ENCODE measurements at regions not wholly inside any gene's neighbourhood (a gene's known extent, or its start where the extent isn't known, plus 50 kb on each side); places are given as distances from the start of the nearest gene placed in this dataset.

GRCh38 chr18:22840606-22841144 is 92.5 kb upstream of the RBBP8 start:
- Histone ChIP-seq H3K36me3 (ENCODE audit: insufficient read depth, low read length) (no peaks in the 10 kb centered on the region), H3K4me3 (ENCODE audit: low read length in 2 of 2) (no peak overlapping the region), H3K27ac (ENCODE audit: low read depth, low read length) (no peak overlapping the region), H3K4me1 (ENCODE audit: insufficient read depth, low read length) (peaks cover 12% of the 10 kb centered on the region), H3K27me3 (ENCODE audit: insufficient read depth, low read length) (peaks cover 4% of the 10 kb centered on the region), H3K9me3 (ENCODE audit: control insufficient read depth in 1 of 2, low read length in 2 of 2) (no peaks in the 10 kb centered on the region)
- Mint-ChIP-seq H3K27me3 (peaks cover under 1% of the 10 kb centered on the region in 2 donors), H3K4me1 (no peaks in the 10 kb centered on the region), H3K27ac (no peak overlapping the region), H3K36me3 (no peaks in the 10 kb centered on the region), H3K9me3 (peaks cover 0 to 1% (median 0%) of the 10 kb centered on the region in 8 donors), H3K4me3 (no peak overlapping the region)
- ChIA-PET CTCF (ENCODE audit: partially characterized antibody) (no interaction called here), POLR2A (ENCODE audit: partially characterized antibody) (no interaction called here)
- no peak for DNase-seq
- intact Hi-C loops (cut with micrococcal nuclease): no loop called here

- Histone ChIP-seq H3K4me3 (ENCODE audit: low read length in 2 of 2) (no peak overlapping the region), H3K27me3 (ENCODE audit: insufficient read depth, low read length) (no peaks in the 10 kb centered on the region), H3K9me3 (ENCODE audit: control insufficient read depth in 1 of 2, low read length in 2 of 2) (no peaks in the 10 kb centered on the region), H3K36me3 (ENCODE audit: insufficient read depth, low read length) (no peaks in the 10 kb centered on the region), H3K27ac (ENCODE audit: low read depth, low read length) (no peak overlapping the region), H3K4me1 (ENCODE audit: insufficient read depth, low read length) (peaks cover 12% of the 10 kb centered on the region)
- Mint-ChIP-seq H3K27ac (peak overlapping the region in 1 of 7 donors; percentile 9), H3K4me3 (no peak overlapping the region), H3K4me1 (no peaks in the 10 kb centered on the region), H3K36me3 (no peaks in the 10 kb centered on the region), H3K27me3 (no peaks in the 10 kb centered on the region), H3K9me3 (peaks cover 0 to 1% (median 0%) of the 10 kb centered on the region in 8 donors)
- no peak for DNase-seq
- ChIA-PET CTCF (ENCODE audit: partially characterized antibody) (no interaction called here), POLR2A (ENCODE audit: partially characterized antibody) (no interaction called here)
- intact Hi-C loops (cut with micrococcal nuclease): no loop called here
Measured at GRCh38 chr18:22841840-22842239, 91.3 kb upstream of the RBBP8 start.

GRCh38 chr18:22844190-22844589 is 88.9 kb upstream of the RBBP8 start:
- H3K27me3 Mint-ChIP-seq: peaks cover 0 to 4% of the 10 kb centered on the region in 2 donors
- intact Hi-C loops (cut with micrococcal nuclease): no loop called here
- no peak overlapping the region for H3K27ac ChIP-seq (ENCODE audit: low read depth, low read length)
- peaks cover 0 to 1% (median 0%) of the 10 kb centered on the region in 8 donors for H3K9me3 Mint-ChIP-seq
- ChIA-PET POLR2A (ENCODE audit: partially characterized antibody) (no interaction called here), CTCF (ENCODE audit: partially characterized antibody) (no interaction called here)
- H3K27me3 ChIP-seq (ENCODE audit: insufficient read depth, low read length): no peaks in the 10 kb centered on the region
- H3K9me3 ChIP-seq (ENCODE audit: control insufficient read depth in 1 of 2, low read length in 2 of 2): no peaks in the 10 kb centered on the region
- H3K4me1 Mint-ChIP-seq: no peaks in the 10 kb centered on the region
- DNase-seq: no peak
- H3K27ac Mint-ChIP-seq: no peak overlapping the region
- H3K36me3 ChIP-seq (ENCODE audit: insufficient read depth, low read length): no peaks in the 10 kb centered on the region
- no peak overlapping the region for H3K4me3 Mint-ChIP-seq
- no peak overlapping the region for H3K4me3 ChIP-seq (ENCODE audit: low read length in 2 of 2)
- H3K36me3 Mint-ChIP-seq: no peaks in the 10 kb centered on the region
- H3K4me1 ChIP-seq (ENCODE audit: insufficient read depth, low read length): peaks cover 1% of the 10 kb centered on the region

GRCh38 chr18:22844628-22845027 is 88.5 kb upstream of the RBBP8 start:
- Histone ChIP-seq H3K36me3 (ENCODE audit: insufficient read depth, low read length) (no peaks in the 10 kb centered on the region), H3K9me3 (ENCODE audit: control insufficient read depth in 1 of 2, low read length in 2 of 2) (no peaks in the 10 kb centered on the region), H3K27me3 (ENCODE audit: insufficient read depth, low read length) (no peaks in the 10 kb centered on the region), H3K4me1 (ENCODE audit: insufficient read depth, low read length) (no peaks in the 10 kb centered on the region), H3K27ac (ENCODE audit: low read depth, low read length) (no peak overlapping the region), H3K4me3 (ENCODE audit: low read length in 2 of 2) (no peak overlapping the region)
- no peaks in the 10 kb centered on the region for H3K4me1 Mint-ChIP-seq
- H3K4me3 Mint-ChIP-seq: no peak overlapping the region
- ChIA-PET POLR2A (ENCODE audit: partially characterized antibody) (no interaction called here), CTCF (ENCODE audit: partially characterized antibody) (no interaction called here)
- H3K36me3 Mint-ChIP-seq: no peaks in the 10 kb centered on the region
- H3K9me3 Mint-ChIP-seq: peaks cover 0 to 1% (median 0%) of the 10 kb centered on the region in 8 donors
- DNase-seq: no peak
- intact Hi-C loops (cut with micrococcal nuclease): no loop called here
- H3K27ac Mint-ChIP-seq: no peak overlapping the region
- H3K27me3 Mint-ChIP-seq: peaks cover 0 to 4% of the 10 kb centered on the region in 2 donors

GRCh38 chr18:22846088-22846683 is 86.9 kb upstream of the RBBP8 start:
- Mint-ChIP-seq H3K4me3 (no peak overlapping the region), H3K9me3 (peaks cover 0 to 1% (median 0%) of the 10 kb centered on the region in 8 donors), H3K27me3 (peaks cover 3 to 8% of the 10 kb centered on the region in 2 donors), H3K27ac (peak overlapping the region in 1 of 7 donors; percentile 19), H3K36me3 (no peaks in the 10 kb centered on the region), H3K4me1 (no peaks in the 10 kb centered on the region)
- ChIA-PET CTCF (ENCODE audit: partially characterized antibody) (interaction anchor here (1.3 kb wide), 1 partner anchor 565 kb away, joined by 3 read pairs; no protein-coding TSS in a partner anchor), POLR2A (ENCODE audit: partially characterized antibody) (no interaction called here)
- DNase-seq: no peak
- H3K4me1 ChIP-seq (ENCODE audit: insufficient read depth, low read length): no peaks in the 10 kb centered on the region
- H3K36me3 ChIP-seq (ENCODE audit: insufficient read depth, low read length): no peaks in the 10 kb centered on the region
- intact Hi-C loops (cut with micrococcal nuclease): no loop called here
- H3K27me3 ChIP-seq (ENCODE audit: insufficient read depth, low read length): no peaks in the 10 kb centered on the region
- no peak overlapping the region for H3K27ac ChIP-seq (ENCODE audit: low read depth, low read length)
- H3K9me3 ChIP-seq (ENCODE audit: control insufficient read depth in 1 of 2, low read length in 2 of 2): no peaks in the 10 kb centered on the region
- no peak overlapping the region for H3K4me3 ChIP-seq (ENCODE audit: low read length in 2 of 2)

- no peaks in the 10 kb centered on the region for H3K27me3 ChIP-seq (ENCODE audit: insufficient read depth, low read length)
- CTCF ChIA-PET (ENCODE audit: partially characterized antibody): interaction anchor here (1.3 kb wide), 1 partner anchor 565 kb away, joined by 3 read pairs; no protein-coding TSS in a partner anchor
- H3K27me3 Mint-ChIP-seq: peaks cover 6 to 8% of the 10 kb centered on the region in 2 donors
- no peaks in the 10 kb centered on the region for H3K4me1 Mint-ChIP-seq
- no peak overlapping the region for H3K4me3 ChIP-seq (ENCODE audit: low read length in 2 of 2)
- H3K4me1 ChIP-seq (ENCODE audit: insufficient read depth, low read length): no peaks in the 10 kb centered on the region
- no peaks in the 10 kb centered on the region for H3K9me3 ChIP-seq (ENCODE audit: control insufficient read depth in 1 of 2, low read length in 2 of 2)
- no peak overlapping the region for H3K27ac ChIP-seq (ENCODE audit: low read depth, low read length)
- DNase-seq: no peak
- H3K27ac Mint-ChIP-seq: no peak overlapping the region
- no peak overlapping the region for H3K4me3 Mint-ChIP-seq
- POLR2A ChIA-PET (ENCODE audit: partially characterized antibody): no interaction called here
- H3K36me3 Mint-ChIP-seq: no peaks in the 10 kb centered on the region
- H3K36me3 ChIP-seq (ENCODE audit: insufficient read depth, low read length): no peaks in the 10 kb centered on the region
- intact Hi-C loops (cut with micrococcal nuclease): no loop called here
- peaks cover 0 to under 1% (median 0%) of the 10 kb centered on the region in 8 donors for H3K9me3 Mint-ChIP-seq
Measured at GRCh38 chr18:22846697-22847096, 86.4 kb upstream of the RBBP8 start.

GRCh38 chr18:22847392-22847791 is 85.7 kb upstream of the RBBP8 start:
- H3K9me3 ChIP-seq (ENCODE audit: control insufficient read depth in 1 of 2, low read length in 2 of 2): no peaks in the 10 kb centered on the region
- ChIA-PET POLR2A (ENCODE audit: partially characterized antibody) (no interaction called here), CTCF (ENCODE audit: partially characterized antibody) (interaction anchor here (0.8 to 1.3 kb wide), 2 partner anchors 8 to 564 kb away, joined by 3 to 4 read pairs; no protein-coding TSS in a partner anchor)
- intact Hi-C loops (cut with micrococcal nuclease): no loop called here
- no peaks in the 10 kb centered on the region for H3K9me3 Mint-ChIP-seq
- no peak overlapping the region for H3K27ac Mint-ChIP-seq
- H3K27ac ChIP-seq (ENCODE audit: low read depth, low read length): no peak overlapping the region
- DNase-seq: no peak
- peaks cover 6 to 8% of the 10 kb centered on the region in 2 donors for H3K27me3 Mint-ChIP-seq
- no peaks in the 10 kb centered on the region for H3K4me1 ChIP-seq (ENCODE audit: insufficient read depth, low read length)
- H3K4me3 Mint-ChIP-seq: no peak overlapping the region
- no peaks in the 10 kb centered on the region for H3K27me3 ChIP-seq (ENCODE audit: insufficient read depth, low read length)
- no peaks in the 10 kb centered on the region for H3K36me3 ChIP-seq (ENCODE audit: insufficient read depth, low read length)
- no peaks in the 10 kb centered on the region for H3K36me3 Mint-ChIP-seq
- H3K4me1 Mint-ChIP-seq: no peaks in the 10 kb centered on the region
- H3K4me3 ChIP-seq (ENCODE audit: low read length in 2 of 2): no peak overlapping the region

Data from CD4-positive, alpha-beta memory T cell (primary cell).